Mesodermal cell (in vitro differentiated cells): ENCODE measurements at regions not wholly inside any gene's neighbourhood (a gene's known extent, or its start where the extent isn't known, plus 50 kb on each side); places are given as distances from the start of the nearest gene placed in this dataset.

Experiments used
- H3K27ac ChIP-seq: 2 replicates; pipeline ENCODE4 v1.7.0; 2013; ENCODE audit warnings: mild to moderate bottlenecking, low read depth, low read length, moderate library complexity; ENCODE audit not compliant: severe bottlenecking
- H3K36me3 ChIP-seq: 2 replicates; pipeline ENCODE4 v1.7.1; 2013; ENCODE audit warnings: mild to moderate bottlenecking, low read length, moderate library complexity; ENCODE audit not compliant: control insufficient read depth, insufficient read depth
- H3K4me1 ChIP-seq: one replicate; pipeline ENCODE4 v1.7.1; 2013; ENCODE audit warnings: mild to moderate bottlenecking, low read length; ENCODE audit not compliant: insufficient read depth, control insufficient read depth, poor library complexity, severe bottlenecking
- H3K4me3 ChIP-seq: 2 replicates; pipeline ENCODE4 v1.7.0; 2013; ENCODE audit warnings: low read length, control low read depth, mild to moderate bottlenecking; ENCODE audit not compliant: insufficient read depth, poor library complexity, severe bottlenecking; ENCODE audit errors: extremely low read depth
- H3K9me3 ChIP-seq: 2 replicates; pipeline ENCODE4 v1.7.1; 2013; ENCODE audit warnings: mild to moderate bottlenecking, low read length, moderate library complexity; ENCODE audit not compliant: control insufficient read depth
- WGBS, 2 experiments: methylation state at CpG; one replicate each; pipeline ENCODE4 v1.1.5; 2013; ENCODE audit warnings: missing lambda C conversion rate in 2 of 2; ENCODE audit not compliant: insufficient coverage in 2 of 2; 5-methylcytosine and 5-hydroxymethylcytosine counted together

DNA sequence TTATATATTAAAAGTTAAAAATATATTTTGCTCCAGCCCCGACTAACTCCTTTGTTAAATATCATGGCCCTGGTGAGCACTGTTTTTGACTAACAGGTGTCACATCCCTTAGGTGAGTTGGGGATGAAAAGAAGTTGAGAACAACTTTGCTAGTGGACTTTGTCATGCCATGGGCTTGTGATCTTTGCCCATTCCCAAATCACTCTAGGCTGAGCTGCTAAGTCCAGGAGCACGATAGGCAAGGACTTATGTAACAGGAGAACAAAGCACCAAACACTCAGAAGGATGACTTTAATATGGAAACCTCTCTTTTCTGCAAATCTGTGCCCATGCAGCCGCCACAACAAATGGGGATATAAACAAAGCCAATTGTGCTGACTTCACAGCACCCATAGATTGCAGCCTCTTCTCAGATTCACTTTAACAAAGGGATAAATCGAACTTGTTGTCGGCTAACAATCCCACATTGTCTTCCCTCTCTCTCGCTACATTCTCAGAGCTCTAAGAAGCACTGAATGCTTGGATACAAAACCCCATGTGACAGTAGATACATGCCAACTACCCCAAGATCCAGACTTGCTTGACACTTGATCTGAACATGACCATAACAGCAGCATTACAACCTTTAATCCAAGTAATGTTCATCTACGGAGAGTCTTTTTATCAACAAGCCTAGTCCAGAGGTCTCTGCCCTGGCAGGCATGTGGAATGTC lies 86.8 kb upstream of the CD180 start:
- no peak overlapping the region for H3K4me3 ChIP-seq
- H3K27ac ChIP-seq = no peak overlapping the region
- 82 to 96% methylated on average over 6 of the region's 7 CpGs for WGBS, 2 experiments
- H3K9me3 ChIP-seq = peaks cover 8% of the 10 kb centered on the region
- no peaks in the 10 kb centered on the region for H3K36me3 ChIP-seq
- H3K4me1 ChIP-seq = peaks cover 9% of the 10 kb centered on the region

DNA sequence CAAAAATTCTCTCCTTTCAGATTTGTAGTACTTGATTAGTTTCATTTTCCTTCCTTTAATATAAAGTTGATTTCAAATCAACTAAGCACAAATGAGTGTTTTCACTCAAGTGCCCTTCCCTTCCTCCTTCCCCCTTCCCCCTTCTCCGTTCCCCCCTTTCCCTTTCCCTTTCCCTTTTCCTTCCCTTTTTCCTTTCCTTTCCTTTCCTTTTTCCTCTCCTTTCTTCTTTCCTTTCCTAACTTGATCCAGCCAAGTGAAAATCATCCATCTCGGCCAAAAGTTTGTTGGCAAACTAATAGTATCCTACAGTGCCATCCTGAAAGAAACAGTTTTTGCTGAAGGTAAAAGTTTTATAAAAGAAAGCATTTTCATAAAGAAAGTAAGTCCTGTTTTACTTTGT lies 85.3 kb upstream of the CD180 start:
- no peaks in the 10 kb centered on the region for H3K36me3 ChIP-seq
- WGBS, 2 experiments = 67 to 100% methylated on average over 1 of the region's 2 CpGs

DNA sequence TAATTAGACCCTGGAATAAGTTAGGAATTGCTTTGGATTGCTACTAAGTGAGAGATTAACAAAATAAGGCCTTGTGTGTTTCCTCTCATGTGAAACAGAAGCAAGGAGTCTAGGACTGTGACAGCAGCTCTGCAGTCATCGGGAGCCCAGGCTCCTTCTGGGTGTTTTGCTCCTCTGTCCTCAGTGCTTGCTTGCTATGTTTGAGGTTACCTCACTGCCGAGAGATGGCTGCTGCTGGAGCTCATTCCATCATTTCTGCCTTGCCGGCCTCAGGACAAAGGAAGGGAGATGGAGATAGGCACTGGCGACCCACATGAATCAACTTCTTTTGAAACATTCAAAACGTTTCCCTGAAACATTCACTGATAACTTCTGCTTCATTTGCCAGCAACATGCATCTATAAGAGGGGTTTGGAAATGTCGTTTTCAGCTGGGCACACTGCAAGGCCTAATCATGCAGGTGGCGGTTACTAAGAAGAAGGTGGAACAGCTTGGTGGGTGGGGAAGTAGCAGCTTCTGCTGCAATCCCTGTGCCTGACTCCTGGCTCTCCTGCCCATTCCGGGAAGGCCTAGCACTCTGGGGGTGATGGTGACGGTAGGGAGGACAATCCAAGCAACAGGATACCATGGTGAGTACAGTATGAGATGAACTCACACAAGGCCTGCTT lies 77.2 kb upstream of the CD180 start:
- Histone ChIP-seq H3K4me3 (no peak overlapping the region), H3K9me3 (peaks cover 16% of the 10 kb centered on the region), H3K36me3 (no peaks in the 10 kb centered on the region), H3K4me1 (no peaks in the 10 kb centered on the region), H3K27ac (no peak overlapping the region)
- WGBS, 2 experiments = 95% methylated on average over 5 to 6 of the region's 9 CpGs

More for the DNA sequence above, 85.3 kb upstream of the CD180 start:
- Histone ChIP-seq H3K9me3 (peaks cover 21% of the 10 kb centered on the region), H3K4me3 (no peak overlapping the region), H3K27ac (no peak overlapping the region), H3K4me1 (peaks cover 9% of the 10 kb centered on the region)

DNA sequence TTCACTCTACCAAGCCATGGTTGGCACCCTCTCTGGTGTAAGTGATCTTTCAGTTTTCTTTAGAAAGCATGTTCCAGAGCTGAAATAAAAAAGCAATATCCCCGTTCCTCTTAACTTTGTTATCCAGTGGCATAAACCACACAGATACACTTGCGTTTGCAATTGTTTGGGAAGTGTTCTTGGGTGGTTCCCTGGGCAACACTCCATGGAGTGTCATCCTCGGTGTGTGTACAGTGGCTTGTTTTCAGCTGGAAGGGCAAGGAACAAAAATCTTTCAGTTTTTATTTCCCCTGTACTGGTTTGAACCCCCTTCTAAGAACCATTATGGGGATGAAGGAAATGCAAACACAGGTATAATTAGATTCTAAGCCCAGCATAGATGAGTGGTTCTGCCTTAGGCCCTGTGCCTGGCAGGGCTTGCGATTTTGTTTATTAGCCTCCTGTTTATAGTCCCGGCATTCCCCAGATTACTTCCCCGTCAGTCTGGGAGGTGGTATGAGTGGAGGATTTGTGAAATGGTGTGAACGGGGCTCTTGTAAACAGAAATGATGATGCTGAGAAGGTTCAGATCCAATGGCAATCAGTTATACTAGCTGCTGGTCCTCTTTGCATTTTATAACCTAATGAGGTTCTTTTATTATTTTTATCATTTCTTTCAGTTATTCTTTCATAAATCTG lies 76.0 kb upstream of the CD180 start:
- Histone ChIP-seq H3K27ac (no peak overlapping the region), H3K4me1 (no peaks in the 10 kb centered on the region), H3K4me3 (no peak overlapping the region), H3K36me3 (no peaks in the 10 kb centered on the region), H3K9me3 (peaks cover 5% of the 10 kb centered on the region)
- WGBS, 2 experiments = 93 to 100% methylated on average over 2 to 6 of the region's 7 CpGs

DNA sequence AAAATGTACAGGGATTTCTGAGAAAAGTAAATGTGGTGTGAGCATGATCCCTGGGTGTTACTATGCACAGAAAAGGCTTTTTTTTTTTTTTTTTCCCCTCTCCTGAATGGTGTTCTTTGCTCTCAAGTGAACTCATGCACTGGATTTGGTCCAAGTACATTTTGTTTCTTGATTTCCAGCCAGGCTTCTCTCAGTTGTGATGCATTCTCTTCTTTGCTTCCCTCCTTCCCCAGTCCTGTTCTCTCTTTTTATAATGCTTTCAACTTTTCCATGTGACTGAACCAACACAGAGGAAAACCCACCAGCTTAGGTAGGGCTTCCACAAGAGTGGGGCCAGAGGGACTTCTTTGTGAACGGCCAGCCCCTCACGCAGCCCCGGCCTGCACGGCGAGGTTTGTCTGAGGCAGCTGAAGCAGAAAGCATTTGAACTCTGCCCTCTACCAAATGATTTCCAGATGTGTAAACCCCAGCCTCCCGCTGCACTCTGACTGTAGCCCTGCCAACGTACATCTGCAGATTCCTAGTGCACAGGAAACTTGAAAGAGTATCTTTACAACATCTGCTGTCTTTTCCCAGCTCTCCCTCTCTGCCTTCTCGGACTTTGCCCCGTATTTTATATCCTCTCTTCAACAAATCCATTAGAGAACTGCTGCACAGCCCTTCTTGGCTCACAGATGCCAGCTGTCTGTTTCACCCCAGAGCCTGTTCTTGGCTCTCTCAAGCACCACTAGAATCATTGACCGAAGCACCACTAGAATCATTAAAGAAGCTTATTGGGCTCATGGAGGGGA lies 71.8 kb upstream of the CD180 start:
- no peaks in the 10 kb centered on the region for H3K9me3 ChIP-seq
- no peaks in the 10 kb centered on the region for H3K36me3 ChIP-seq
- 84 to 86% methylated on average over 9 to 10 of the region's 10 CpGs for WGBS, 2 experiments
- no peak overlapping the region for H3K4me3 ChIP-seq
- peak overlapping the region; percentile 89 for H3K27ac ChIP-seq
- H3K4me1 ChIP-seq = no peaks in the 10 kb centered on the region

DNA sequence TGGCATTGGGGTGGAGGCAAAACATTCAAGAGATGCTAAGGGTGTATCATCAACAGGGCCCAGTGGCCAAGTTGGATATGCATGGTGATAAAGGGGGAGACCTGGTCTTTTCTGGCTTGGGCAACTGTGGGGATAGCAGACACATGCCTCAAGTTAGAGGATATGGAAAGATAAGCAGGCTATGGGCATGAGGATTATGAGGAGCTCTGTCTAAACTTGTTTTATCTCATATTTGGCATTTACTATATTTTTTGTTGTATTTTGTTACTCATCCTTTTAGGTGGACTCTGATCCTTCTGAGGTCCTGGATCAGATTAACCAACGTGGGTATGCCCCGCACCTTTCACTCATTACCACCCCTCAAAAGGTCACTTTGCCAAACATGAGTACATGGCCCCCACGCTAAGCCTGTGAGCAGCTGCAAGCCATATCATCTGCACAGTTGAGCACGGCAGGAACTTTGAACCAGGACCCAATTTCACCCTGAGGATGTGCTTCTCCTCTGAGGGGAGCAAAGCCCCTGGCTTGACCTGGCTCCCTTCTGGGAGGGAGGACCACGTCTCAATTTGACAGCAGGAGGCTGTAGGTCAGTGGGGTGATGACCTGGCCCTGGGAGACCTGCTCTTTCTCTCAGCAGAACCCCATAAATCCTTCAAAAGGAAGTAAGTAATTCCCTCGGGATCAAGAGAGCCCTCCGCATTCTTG lies 71.1 kb upstream of the CD180 start:
- no peak overlapping the region for H3K4me3 ChIP-seq
- H3K9me3 ChIP-seq = no peaks in the 10 kb centered on the region
- H3K27ac ChIP-seq = peak overlapping the region; percentile 89
- H3K36me3 ChIP-seq = no peaks in the 10 kb centered on the region
- H3K4me1 ChIP-seq = no peaks in the 10 kb centered on the region
- 100% methylated on average over 2 of the region's 7 CpGs for WGBS, 2 experiments

DNA sequence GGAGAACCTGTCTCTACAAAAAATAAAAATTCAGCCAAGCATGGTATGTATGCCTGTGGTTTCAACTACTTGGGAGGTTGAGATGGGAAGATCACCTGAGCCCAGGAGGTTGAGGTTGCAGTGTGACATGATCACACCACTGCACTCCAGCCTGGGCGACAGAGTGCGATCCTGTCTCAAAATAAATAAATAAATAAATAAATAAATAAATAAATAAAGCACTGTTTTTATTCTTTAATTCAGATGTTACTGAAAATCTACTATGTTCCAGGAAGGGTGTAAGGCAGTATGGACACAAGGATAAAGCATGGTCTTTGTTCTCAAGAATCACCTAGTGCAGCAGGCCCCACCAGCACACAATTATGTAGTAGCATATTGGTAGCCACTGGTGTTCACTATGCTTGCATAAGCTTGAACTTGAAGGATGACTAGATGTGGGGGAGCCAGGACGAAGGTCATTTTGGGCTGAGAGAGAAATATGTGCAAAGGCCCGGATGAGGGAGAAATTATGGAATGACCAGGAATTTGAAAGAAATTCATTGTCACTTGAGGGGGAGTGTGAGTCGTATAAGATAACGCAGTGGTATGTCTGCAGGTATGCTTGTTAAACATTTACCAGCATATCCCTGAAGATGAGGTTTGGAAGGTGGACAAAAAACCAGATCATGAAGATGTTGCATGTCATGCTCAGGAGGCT lies 70.2 kb upstream of the CD180 start:
- H3K36me3 ChIP-seq = no peaks in the 10 kb centered on the region
- WGBS, 2 experiments = 90 to 94% methylated on average over 4 of the region's 6 CpGs
- no peak overlapping the region for H3K27ac ChIP-seq
- no peaks in the 10 kb centered on the region for H3K9me3 ChIP-seq
- H3K4me3 ChIP-seq = no peak overlapping the region
- H3K4me1 ChIP-seq = no peaks in the 10 kb centered on the region

DNA sequence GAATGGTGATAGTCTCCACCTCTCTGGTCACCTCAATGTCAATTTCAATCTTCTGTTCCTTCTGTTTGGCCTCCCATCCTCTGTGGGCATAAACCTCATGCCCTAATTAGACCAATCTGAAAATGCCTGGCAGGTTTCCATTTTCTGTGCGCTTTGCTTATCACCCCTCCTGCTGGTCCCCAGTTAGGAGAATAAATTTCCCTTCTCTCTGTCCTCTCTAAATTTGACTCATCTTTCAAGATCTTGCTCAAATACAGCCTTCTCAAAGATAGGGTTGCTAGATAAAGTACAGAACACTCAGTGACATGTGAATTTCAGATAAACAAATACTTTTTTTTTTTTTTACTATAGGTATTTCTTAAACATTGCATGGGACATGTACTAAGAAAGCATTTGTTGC lies 69.4 kb upstream of the CD180 start:
- H3K36me3 ChIP-seq = no peaks in the 10 kb centered on the region
- no peaks in the 10 kb centered on the region for H3K4me1 ChIP-seq
- H3K27ac ChIP-seq = no peak overlapping the region
- WGBS, 2 experiments = 86% methylated on average over 1 of the region's 1 CpG; no CpG with 5 or more reads in 1 of the 2 experiments
- no peaks in the 10 kb centered on the region for H3K9me3 ChIP-seq
- H3K4me3 ChIP-seq = no peak overlapping the region

DNA sequence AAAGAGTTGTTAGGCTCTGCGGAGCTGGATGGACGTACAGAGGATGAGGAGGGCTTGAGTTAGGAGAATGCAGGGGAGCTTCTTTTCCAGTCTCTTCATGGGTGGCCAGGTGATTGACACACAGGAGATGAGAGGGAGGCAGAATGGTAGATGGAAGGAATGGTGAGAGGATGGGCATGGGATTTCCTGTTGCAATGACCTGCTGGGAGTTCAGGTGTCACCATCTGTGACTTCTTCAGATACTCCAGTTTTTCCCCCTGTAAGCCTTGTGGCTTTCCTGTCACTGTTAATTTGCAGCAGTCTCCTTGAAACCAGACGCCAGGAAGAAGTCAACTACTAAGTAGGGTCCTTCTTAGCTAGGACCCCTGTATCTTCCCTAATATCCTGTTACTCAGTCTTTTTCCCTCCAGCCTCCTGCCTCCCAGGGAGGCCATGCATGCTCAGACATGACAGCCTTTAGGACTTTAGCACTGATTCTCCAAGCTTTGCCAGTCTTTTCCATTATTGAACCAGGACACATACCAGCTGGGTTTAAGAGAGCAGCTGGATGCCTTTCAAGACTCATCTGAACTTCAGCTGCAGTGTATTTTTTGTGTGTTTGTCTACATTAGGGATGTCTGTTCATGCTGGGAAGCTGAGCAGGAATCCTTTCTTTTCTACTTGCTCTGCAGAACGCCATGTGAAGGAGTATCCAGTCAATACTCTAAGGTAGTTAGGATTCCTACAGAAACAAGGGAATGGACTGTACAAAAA lies 67.2 kb upstream of the CD180 start:
- no peak overlapping the region for H3K4me3 ChIP-seq
- H3K27ac ChIP-seq = no peak overlapping the region
- 80 to 91% methylated on average over 4 of the region's 4 CpGs for WGBS, 2 experiments
- H3K9me3 ChIP-seq = no peaks in the 10 kb centered on the region
- H3K36me3 ChIP-seq = no peaks in the 10 kb centered on the region
- no peaks in the 10 kb centered on the region for H3K4me1 ChIP-seq
